Gastroesophageal sphincter (tissue), 3 donors: ENCODE measurements at regions not wholly inside any gene's neighbourhood (a gene's known extent, or its start where the extent isn't known, plus 50 kb on each side); places are given as distances from the start of the nearest gene placed in this dataset.

ENCODE experiments used
- CTCF ChIP-seq, 4 experiments: fragments of 200-600 bp in 2 of 4; fragments of 450-650 bp in 2 of 4; sonication (generic) in 1 of 4; IDR thresholded peaks; one replicate each; pipeline ENCODE4 v1.5.1; 2017 to 2019; ENCODE audit warnings: antibody characterized with exemption in 4 of 4, mild to moderate bottlenecking in 2 of 4, moderate library complexity in 2 of 4
- POLR2A ChIP-seq, 2 donors: fragments of 450-650 bp; IDR thresholded peaks; one replicate each; pipeline ENCODE4 v1.6.1; 2017; ENCODE audit warnings: antibody characterized with exemption in 2 of 2, mild to moderate bottlenecking in 2 of 2, moderate library complexity in 1 of 2
- POLR2AphosphoS5 ChIP-seq: sonication (generic); formaldehyde crosslinking; IDR thresholded peaks from one replicate; pipeline ENCODE4 v1.6.1; 2017; ENCODE audit warnings: antibody characterized with exemption

GRCh38 chr20:61125546-61126180, 126.4 kb upstream of the CDH4 start:
- TF ChIP-seq CTCF (IDR thresholded peaks at IDR 0.05): no peak
- TF ChIP-seq POLR2A (IDR thresholded peaks at IDR 0.05): no peak
- no peak for TF ChIP-seq POLR2AphosphoS5
